Mesenchymal stem cell (in vitro differentiated cells and primary cell): ENCODE measurements at regions not wholly inside any gene's neighbourhood (a gene's known extent, or its start where the extent isn't known, plus 50 kb on each side); places are given as distances from the start of the nearest gene placed in this dataset.

Source experiments
- DNase-seq: peaks from one replicate; pipeline ENCODE4 v3.0.0-alpha.2; 2013
- H2AFZ ChIP-seq: one replicate; pipeline ENCODE4 v1.6.1; 2013; ENCODE audit warnings: low read depth, mild to moderate bottlenecking, control low read depth, inconsistent platforms, low read length, moderate library complexity
- H2AK5ac ChIP-seq: 2 replicates; pipeline ENCODE4 v1.6.1; 2013; ENCODE audit warnings: low read length, moderate library complexity, mild to moderate bottlenecking, inconsistent platforms; ENCODE audit not compliant: severe bottlenecking
- H2BK120ac ChIP-seq: one replicate; pipeline ENCODE4 v1.6.1; 2013; ENCODE audit warnings: low read depth, mild to moderate bottlenecking, inconsistent platforms, low read length, moderate library complexity
- H2BK12ac ChIP-seq, 2 experiments: one replicate each; pipeline ENCODE4 v1.6.1; 2013; ENCODE audit warnings: inconsistent platforms in 2 of 2, low read length in 2 of 2, mild to moderate bottlenecking in 2 of 2, moderate library complexity in 2 of 2, control low read depth in 1 of 2
- H2BK15ac ChIP-seq: one replicate; pipeline ENCODE4 v1.6.1; 2013; ENCODE audit warnings: mild to moderate bottlenecking, low read depth, inconsistent platforms; ENCODE audit not compliant: poor library complexity, severe bottlenecking
- H2BK5ac ChIP-seq: 2 replicates; pipeline ENCODE4 v1.6.1; 2013; ENCODE audit warnings: low read depth, mild to moderate bottlenecking, low read length, control low read depth, inconsistent platforms; ENCODE audit not compliant: poor library complexity, severe bottlenecking
- H3K14ac ChIP-seq, 2 experiments: one replicate each; pipeline ENCODE4 v1.6.1; 2013; ENCODE audit warnings: inconsistent platforms in 2 of 2, low read length in 2 of 2, control low read depth in 1 of 2, mild to moderate bottlenecking in 1 of 2, moderate library complexity in 1 of 2
- H3K18ac ChIP-seq, 2 experiments: one replicate each; pipeline ENCODE4 v1.6.1; 2013; ENCODE audit warnings: inconsistent platforms in 2 of 2, low read length in 2 of 2, control low read depth in 1 of 2, low read depth in 1 of 2, mild to moderate bottlenecking in 1 of 2
- H3K23ac ChIP-seq, 2 experiments: one replicate each; pipeline ENCODE4 v1.6.1; 2013; ENCODE audit warnings: inconsistent platforms in 2 of 2, low read length in 2 of 2, mild to moderate bottlenecking in 2 of 2, moderate library complexity in 2 of 2, control low read depth in 1 of 2
- H3K27ac ChIP-seq: 2 replicates; pipeline ENCODE4 v1.5.1; 2013; ENCODE audit warnings: mild to moderate bottlenecking, moderate library complexity, low read length, control low read depth, inconsistent platforms; ENCODE audit not compliant: poor library complexity, severe bottlenecking
- H3K27me3 ChIP-seq, 2 experiments: 2 replicates each; pipeline versions ENCODE4 v1.6.1 to v1.7.0; 2013; ENCODE audit warnings: low read length in 2 of 2, mild to moderate bottlenecking in 2 of 2, moderate library complexity in 2 of 2, control low read depth in 1 of 2, inconsistent platforms in 1 of 2; ENCODE audit not compliant: control insufficient read depth in 1 of 2, insufficient read depth in 1 of 2
- H3K36me3 ChIP-seq, 2 experiments: 2 replicates each; pipeline versions ENCODE4 v1.6.1 to v1.7.0; 2013; ENCODE audit warnings: low read length in 2 of 2, control low read depth in 1 of 2, inconsistent platforms in 1 of 2, low read depth in 1 of 2, mild to moderate bottlenecking in 1 of 2; ENCODE audit not compliant: insufficient read depth in 2 of 2, control insufficient read depth in 1 of 2
- H3K4ac ChIP-seq, 2 experiments: one replicate each; pipeline ENCODE4 v1.6.1; 2013; ENCODE audit warnings: inconsistent platforms in 2 of 2, low read length in 2 of 2, mild to moderate bottlenecking in 2 of 2, moderate library complexity in 2 of 2, control low read depth in 1 of 2, low read depth in 1 of 2
- H3K4me1 ChIP-seq: 2 replicates; pipeline ENCODE4 v1.6.1; 2013; ENCODE audit warnings: low read depth, low read length, control low read depth; ENCODE audit not compliant: control insufficient read depth, insufficient read depth
- H3K4me2 ChIP-seq: 2 replicates; pipeline ENCODE4 v1.6.1; 2013; ENCODE audit warnings: low read length, mild to moderate bottlenecking, inconsistent platforms; ENCODE audit not compliant: poor library complexity, severe bottlenecking
- H3K4me3 ChIP-seq, 2 experiments: 2 replicates each; pipeline versions ENCODE4 v1.5.1 to v1.7.0; 2013; ENCODE audit warnings: low read length in 2 of 2, mild to moderate bottlenecking in 2 of 2, control low read depth in 1 of 2, low read depth in 1 of 2; ENCODE audit not compliant: insufficient read depth in 1 of 2
- H3K79me1 ChIP-seq: replicated peaks from 2 replicates; pipeline ENCODE4 v1.6.1; 2013; ENCODE audit warnings: mild to moderate bottlenecking, control low read depth, low read length, inconsistent platforms; ENCODE audit not compliant: poor library complexity, severe bottlenecking
- H3K9ac ChIP-seq: 2 replicates; pipeline ENCODE4 v1.7.0; 2013; ENCODE audit warnings: mild to moderate bottlenecking, low read length, moderate library complexity
- H3K9me3 ChIP-seq: 2 replicates; pipeline ENCODE4 v1.7.0; 2013; ENCODE audit warnings: mild to moderate bottlenecking, low read length; ENCODE audit not compliant: control insufficient read depth
- H4K8ac ChIP-seq: one replicate; pipeline ENCODE4 v1.6.1; 2013; ENCODE audit warnings: inconsistent platforms, mild to moderate bottlenecking, low read length, moderate library complexity
- H4K91ac ChIP-seq: one replicate; pipeline ENCODE4 v1.6.1; 2013; ENCODE audit warnings: mild to moderate bottlenecking, low read length, inconsistent platforms
- WGBS: methylation state at CpG from one replicate; pipeline ENCODE4 v1.1.7; 2013; ENCODE audit warnings: mixed read lengths; 5-methylcytosine and 5-hydroxymethylcytosine counted together

GRCh38 chr11:106249617-106250239 lies 172.3 kb downstream of the AASDHPPT start:
- H2BK12ac ChIP-seq, result no peak overlapping the region
- H3K79me1 ChIP-seq, result no peaks in the 10 kb centered on the region
- H2BK5ac ChIP-seq, result no peak overlapping the region
- H3K9me3 ChIP-seq, result peaks cover 15% of the 10 kb centered on the region
- no peak overlapping the region for H3K9ac ChIP-seq
- DNase-seq, result peak; percentile 33
- H2AK5ac ChIP-seq, result no peak overlapping the region
- no peak overlapping the region for H4K8ac ChIP-seq
- H2AFZ ChIP-seq, result no peak overlapping the region
- no peaks in the 10 kb centered on the region for H3K27me3 ChIP-seq
- no peak overlapping the region for H3K18ac ChIP-seq
- no peak overlapping the region for H3K27ac ChIP-seq
- H3K23ac ChIP-seq, result no peak overlapping the region
- H2BK15ac ChIP-seq, result no peak overlapping the region
- H3K4me1 ChIP-seq, result no peaks in the 10 kb centered on the region
- no peak overlapping the region for H3K4ac ChIP-seq
- no peak overlapping the region for H2BK120ac ChIP-seq
- 96% methylated on average over 5 of the region's 5 CpGs for WGBS
- H3K4me2 ChIP-seq, result no peak overlapping the region
- no peaks in the 10 kb centered on the region for H3K36me3 ChIP-seq
- no peak overlapping the region for H4K91ac ChIP-seq
- no peak overlapping the region for H3K4me3 ChIP-seq
- no peak overlapping the region for H3K14ac ChIP-seq

- Histone ChIP-seq H3K23ac (no peak overlapping the region), H4K8ac (no peak overlapping the region), H2BK12ac (no peak overlapping the region), H3K4me3 (no peak overlapping the region), H3K79me1 (no peaks in the 10 kb centered on the region), H3K9ac (no peak overlapping the region), H3K27me3 (no peaks in the 10 kb centered on the region), H3K9me3 (peaks cover 5% of the 10 kb centered on the region), H2AFZ (no peak overlapping the region), H2BK15ac (no peak overlapping the region), H3K4me2 (no peak overlapping the region), H3K27ac (no peak overlapping the region), H3K36me3 (no peaks in the 10 kb centered on the region), H3K18ac (no peak overlapping the region), H3K14ac (no peak overlapping the region), H3K4me1 (no peaks in the 10 kb centered on the region), H3K4ac (no peak overlapping the region), H4K91ac (no peak overlapping the region), H2AK5ac (no peak overlapping the region), H2BK120ac (no peak overlapping the region), H2BK5ac (no peak overlapping the region)
- WGBS, result 100% methylated on average over 2 of the region's 3 CpGs
- DNase-seq, result no peak
Measured at GRCh38 chr11:106262852-106263251, 185.4 kb downstream of the AASDHPPT start.

GRCh38 chr11:106263527-106263926 lies 186.1 kb downstream of the AASDHPPT start:
- H2BK5ac ChIP-seq, result no peak overlapping the region

GRCh38 chr11:106271086-106271485 lies 193.6 kb downstream of the AASDHPPT start:
- Histone ChIP-seq H2BK15ac (no peak overlapping the region), H3K23ac (no peak overlapping the region), H2BK5ac (no peak overlapping the region), H3K4me1 (peaks cover 4% of the 10 kb centered on the region), H4K8ac (no peak overlapping the region), H2BK120ac (no peak overlapping the region), H3K4me2 (no peak overlapping the region), H3K14ac (no peak overlapping the region), H3K36me3 (no peaks in the 10 kb centered on the region), H4K91ac (no peak overlapping the region), H2AK5ac (no peak overlapping the region), H3K4me3 (no peak overlapping the region), H3K27me3 (no peaks in the 10 kb centered on the region), H2BK12ac (no peak overlapping the region), H3K79me1 (no peaks in the 10 kb centered on the region), H3K4ac (no peak overlapping the region), H3K9ac (no peak overlapping the region), H3K18ac (no peak overlapping the region), H2AFZ (no peak overlapping the region), H3K9me3 (peaks cover 8% of the 10 kb centered on the region), H3K27ac (peak overlapping the region; percentile 12)
- DNase-seq, result no peak

More at GRCh38 chr11:106263527-106263926, 186.1 kb downstream of the AASDHPPT start:
- Histone ChIP-seq H2BK120ac (no peak overlapping the region), H2AK5ac (no peak overlapping the region), H3K36me3 (no peaks in the 10 kb centered on the region), H3K9ac (no peak overlapping the region), H4K8ac (no peak overlapping the region), H3K4me1 (no peaks in the 10 kb centered on the region), H2BK12ac (no peak overlapping the region), H3K27me3 (no peaks in the 10 kb centered on the region), H3K4me2 (no peak overlapping the region), H3K23ac (no peak overlapping the region), H3K18ac (no peak overlapping the region), H3K79me1 (no peaks in the 10 kb centered on the region), H4K91ac (no peak overlapping the region), H3K4me3 (no peak overlapping the region), H3K27ac (no peak overlapping the region), H3K14ac (no peak overlapping the region), H3K4ac (no peak overlapping the region), H2BK15ac (no peak overlapping the region), H3K9me3 (peaks cover 5% of the 10 kb centered on the region), H2AFZ (no peak overlapping the region)
- DNase-seq, result no peak
- WGBS, result 92% methylated on average over 2 of the region's 3 CpGs
